Activated CD4-positive, alpha-beta T cell treated with anti-CD3 and anti-CD28 coated beads for 48 hours (primary cell): ENCODE measurements at regions not wholly inside any gene's neighbourhood (a gene's known extent, or its start where the extent isn't known, plus 50 kb on each side); places are given as distances from the start of the nearest gene placed in this dataset.
A peak's percentile ranks its signal among the peaks of the same experiment; 100 is the strongest.

ENCODE experiments used
- DNase-seq: peaks from one replicate; pipeline ENCODE4 v3.0.0-alpha.2; 2020

GRCh38 chr20:24048024-24048611 is 59.5 kb upstream of the GGTLC1 start:
- DNase-seq = no peak

GRCh38 chr20:24046888-24047287 is 58.3 kb upstream of the GGTLC1 start:
- DNase-seq = no peak

DNA sequence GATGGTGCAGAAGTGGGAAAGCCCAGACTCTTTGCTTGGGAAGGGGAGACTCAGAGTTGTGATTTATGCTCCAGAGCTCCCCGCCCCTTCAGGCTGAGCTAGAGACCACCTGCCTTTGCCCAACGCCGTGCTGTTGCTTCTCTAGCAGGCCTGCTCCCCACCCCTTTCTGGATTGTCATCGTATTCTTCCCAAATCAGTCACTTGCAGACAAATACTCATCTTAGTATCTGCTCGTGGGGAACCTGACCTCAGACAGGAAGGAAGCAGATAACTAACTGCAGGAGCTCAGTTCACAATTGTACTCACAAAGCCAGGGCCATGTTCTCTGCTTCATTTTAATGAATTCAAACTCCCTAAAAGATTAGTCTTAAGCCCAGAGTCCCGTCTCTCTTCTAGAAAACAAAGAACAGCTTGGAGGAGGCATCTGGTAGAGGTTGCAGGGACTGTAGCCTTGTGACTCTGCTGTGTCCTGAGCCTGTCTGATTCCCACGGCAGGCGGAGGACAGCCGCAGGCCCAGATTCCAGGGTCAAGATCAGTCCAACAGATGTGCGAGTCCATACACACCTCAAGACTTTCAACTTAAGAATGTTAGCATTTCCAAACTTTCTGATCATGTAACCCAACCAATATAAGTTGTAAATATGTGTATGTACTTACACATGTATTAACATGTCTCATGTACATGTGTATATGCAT is 57.2 kb upstream of the GGTLC1 start:
- peak; percentile 40 for DNase-seq

- no peak for DNase-seq
These were observed 54.7 kb upstream of the GGTLC1 start for GRCh38 chr20:24043294-24043693.

DNA sequence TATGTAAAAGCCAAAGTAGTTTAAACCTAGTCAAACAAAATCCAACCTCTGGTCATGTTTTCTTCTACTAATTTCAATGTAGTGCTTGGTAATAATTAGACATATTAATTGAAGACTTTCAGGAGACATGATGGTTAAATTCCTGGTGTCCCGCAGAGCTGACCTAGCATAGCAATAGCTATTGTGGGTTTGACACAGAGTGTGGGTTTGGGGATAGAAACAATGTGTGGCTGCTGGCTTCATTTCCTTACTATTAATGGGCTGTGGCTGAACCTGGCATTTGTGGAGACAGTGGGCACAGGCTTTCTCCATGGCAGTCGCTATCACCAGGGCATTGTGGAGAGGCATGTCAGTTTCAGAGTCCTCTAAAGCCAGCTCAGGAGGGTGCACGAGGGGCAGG is 54.1 kb upstream of the GGTLC1 start:
- DNase-seq = no peak

DNA sequence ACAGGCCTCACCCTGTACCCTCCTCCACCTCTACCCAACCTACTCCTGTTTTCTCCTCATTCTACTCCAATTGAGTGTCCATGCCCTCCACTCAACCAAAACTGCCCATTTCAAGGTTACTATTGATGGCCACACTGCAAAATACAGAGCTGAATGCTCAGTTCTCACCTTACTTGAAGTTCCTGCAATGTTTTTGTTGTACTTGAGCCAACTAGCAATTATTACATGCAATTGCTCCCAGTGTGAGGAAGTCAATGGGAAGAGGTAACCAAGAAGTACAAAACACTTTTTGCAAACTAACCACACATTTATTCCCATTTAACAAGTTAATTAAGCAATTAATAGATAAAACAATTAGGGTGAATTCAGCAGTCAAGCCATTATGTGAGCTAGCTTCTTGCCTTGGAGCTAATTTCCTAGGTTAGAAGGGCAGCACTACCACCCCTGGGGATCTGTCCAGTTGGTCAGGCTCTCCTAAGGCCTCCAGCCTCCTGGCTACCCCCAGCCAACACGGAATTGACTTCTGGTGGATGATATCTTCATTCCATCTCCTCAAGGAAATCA is 52.4 kb upstream of the GGTLC1 start:
- DNase-seq = no peak

DNA sequence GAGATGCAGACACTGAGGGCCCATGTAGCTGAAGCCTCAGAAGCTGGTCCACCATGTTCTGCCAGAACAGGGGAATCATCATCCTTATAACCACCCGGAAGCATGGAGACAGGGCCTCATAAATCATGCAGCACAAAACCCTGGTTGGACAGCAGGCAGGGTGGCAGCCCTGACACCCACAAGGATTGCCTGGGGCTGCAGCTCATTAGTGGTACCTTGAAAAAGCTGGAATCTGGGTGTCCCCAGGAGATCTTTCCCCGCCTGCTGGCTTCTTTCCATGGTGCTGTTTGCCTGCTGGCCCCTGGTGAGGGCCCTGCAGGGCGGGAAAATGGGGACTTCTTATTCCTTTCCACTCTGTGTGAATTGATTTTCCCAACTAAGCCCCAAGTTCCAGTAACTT is 50.6 kb upstream of the GGTLC1 start:
- no peak for DNase-seq
